Neural progenitor cell (in vitro differentiated cells): ENCODE measurements at regions not wholly inside any gene's neighbourhood (a gene's known extent, or its start where the extent isn't known, plus 50 kb on each side); places are given as distances from the start of the nearest gene placed in this dataset.

ENCODE experiments used
- CTCF ChIP-seq: fragments of 200-600 bp; sonication (generic); IDR thresholded peaks from 2 replicates; pipeline ENCODE4 v1.5.1; 2017; ENCODE audit warnings: antibody characterized with exemption, mild to moderate bottlenecking
- EZH2 ChIP-seq: fragments of 200-600 bp; sonication (generic); IDR thresholded peaks from 2 replicates; pipeline ENCODE4 v1.6.1; 2017; ENCODE audit warnings: antibody characterized with exemption, mild to moderate bottlenecking, moderate library complexity

GRCh38 chr2:77666251-77666980 lies 144.2 kb upstream of the LRRTM4 start:
- no peak for TF ChIP-seq CTCF
- TF ChIP-seq EZH2 = no peak
